Osteocyte (in vitro differentiated cells): ENCODE measurements at regions not wholly inside any gene's neighbourhood (a gene's known extent, or its start where the extent isn't known, plus 50 kb on each side); places are given as distances from the start of the nearest gene placed in this dataset.

Source experiments
- DNase-seq: peaks from one replicate; pipeline ENCODE4 v3.0.0; 2021; ENCODE audit warnings: mixed read lengths; ENCODE audit not compliant: unreplicated experiment; ENCODE audit errors: extremely low spot score
- H3K27ac Mint-ChIP-seq: one replicate; pipeline ENCODE4 v1.8.0; 2021; ENCODE audit warnings: mild to moderate bottlenecking, mixed read lengths; ENCODE audit not compliant: unreplicated experiment
- H3K27me3 Mint-ChIP-seq: one replicate; pipeline ENCODE4 v1.8.0; 2021; ENCODE audit warnings: mixed read lengths; ENCODE audit not compliant: unreplicated experiment
- H3K36me3 Mint-ChIP-seq: one replicate; pipeline ENCODE4 v1.8.0; 2021; ENCODE audit warnings: mixed read lengths; ENCODE audit not compliant: unreplicated experiment
- H3K4me1 Mint-ChIP-seq: one replicate; pipeline ENCODE4 v1.8.0; 2021; ENCODE audit warnings: mixed read lengths; ENCODE audit not compliant: unreplicated experiment
- H3K4me3 Mint-ChIP-seq: one replicate; pipeline ENCODE4 v1.8.0; 2021; ENCODE audit warnings: mild to moderate bottlenecking, moderate library complexity, mixed read lengths; ENCODE audit not compliant: unreplicated experiment
- H3K9me3 Mint-ChIP-seq: one replicate; pipeline ENCODE4 v1.8.0; 2021; ENCODE audit warnings: mixed read lengths; ENCODE audit not compliant: unreplicated experiment
- TF ChIP-seq, protein P1 (sequence below): fragments of 200-600 bp; sonication (generic); IDR thresholded peaks from 2 replicates; pipeline ENCODE4 v1.5.0; 2021; ENCODE audit warnings: antibody characterized with exemption, mild to moderate bottlenecking, moderate library complexity

DNA sequence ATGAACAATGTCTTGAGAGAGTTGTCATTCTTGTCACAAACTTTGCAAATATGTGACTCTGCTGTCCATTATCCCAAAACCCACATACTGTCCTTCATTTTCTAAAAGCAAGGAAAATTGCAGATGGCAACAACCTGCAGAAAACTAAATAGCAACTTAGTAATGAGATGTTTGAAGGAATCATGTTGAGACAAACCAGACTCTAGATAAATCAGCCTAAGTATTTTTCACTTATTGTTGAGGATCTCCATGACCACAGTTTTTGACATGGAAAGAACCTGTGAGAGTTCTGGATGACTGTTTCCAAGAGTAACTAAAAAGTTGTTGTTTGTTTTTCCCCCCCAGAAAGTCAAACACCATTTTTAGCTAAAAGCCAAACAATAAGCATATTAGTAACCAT, 535.2 kb upstream of the ZNF608 start:
- Mint-ChIP-seq H3K4me1 (peaks cover 35% of the 10 kb centered on the region), H3K27ac (no peak overlapping the region), H3K36me3 (no peaks in the 10 kb centered on the region), H3K9me3 (peaks cover 4% of the 10 kb centered on the region), H3K4me3 (no peak overlapping the region), H3K27me3 (no peaks in the 10 kb centered on the region)
- no peak for DNase-seq
- TF ChIP-seq, protein P1, sequence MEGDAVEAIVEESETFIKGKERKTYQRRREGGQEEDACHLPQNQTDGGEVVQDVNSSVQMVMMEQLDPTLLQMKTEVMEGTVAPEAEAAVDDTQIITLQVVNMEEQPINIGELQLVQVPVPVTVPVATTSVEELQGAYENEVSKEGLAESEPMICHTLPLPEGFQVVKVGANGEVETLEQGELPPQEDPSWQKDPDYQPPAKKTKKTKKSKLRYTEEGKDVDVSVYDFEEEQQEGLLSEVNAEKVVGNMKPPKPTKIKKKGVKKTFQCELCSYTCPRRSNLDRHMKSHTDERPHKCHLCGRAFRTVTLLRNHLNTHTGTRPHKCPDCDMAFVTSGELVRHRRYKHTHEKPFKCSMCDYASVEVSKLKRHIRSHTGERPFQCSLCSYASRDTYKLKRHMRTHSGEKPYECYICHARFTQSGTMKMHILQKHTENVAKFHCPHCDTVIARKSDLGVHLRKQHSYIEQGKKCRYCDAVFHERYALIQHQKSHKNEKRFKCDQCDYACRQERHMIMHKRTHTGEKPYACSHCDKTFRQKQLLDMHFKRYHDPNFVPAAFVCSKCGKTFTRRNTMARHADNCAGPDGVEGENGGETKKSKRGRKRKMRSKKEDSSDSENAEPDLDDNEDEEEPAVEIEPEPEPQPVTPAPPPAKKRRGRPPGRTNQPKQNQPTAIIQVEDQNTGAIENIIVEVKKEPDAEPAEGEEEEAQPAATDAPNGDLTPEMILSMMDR, result no peak

DNA sequence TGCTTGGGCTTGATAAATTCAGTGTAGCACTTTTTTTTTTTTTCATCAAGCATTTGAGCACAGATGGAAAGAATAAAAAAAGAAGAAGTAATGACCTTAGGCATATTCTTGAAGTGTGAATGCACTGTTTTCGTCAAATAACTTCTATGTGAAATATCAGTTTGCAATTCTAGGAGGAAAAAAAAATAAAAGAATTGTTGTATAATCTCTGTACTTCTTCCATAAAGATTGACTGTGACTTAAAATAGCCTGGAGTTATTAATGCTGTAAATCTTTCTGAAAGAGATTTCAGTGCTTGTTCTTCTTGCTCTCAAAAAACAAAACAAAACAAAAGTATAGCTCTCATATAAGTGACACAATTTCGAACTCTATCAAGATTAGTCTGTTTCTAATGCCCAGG, 536.9 kb upstream of the ZNF608 start:
- Mint-ChIP-seq H3K27me3 (no peaks in the 10 kb centered on the region), H3K9me3 (no peaks in the 10 kb centered on the region), H3K36me3 (no peaks in the 10 kb centered on the region), H3K4me1 (peaks cover 23% of the 10 kb centered on the region), H3K27ac (peak overlapping the region; percentile 68), H3K4me3 (peak overlapping the region; percentile 16)
- TF ChIP-seq, protein P1, result no peak
- DNase-seq, result no peak

DNA sequence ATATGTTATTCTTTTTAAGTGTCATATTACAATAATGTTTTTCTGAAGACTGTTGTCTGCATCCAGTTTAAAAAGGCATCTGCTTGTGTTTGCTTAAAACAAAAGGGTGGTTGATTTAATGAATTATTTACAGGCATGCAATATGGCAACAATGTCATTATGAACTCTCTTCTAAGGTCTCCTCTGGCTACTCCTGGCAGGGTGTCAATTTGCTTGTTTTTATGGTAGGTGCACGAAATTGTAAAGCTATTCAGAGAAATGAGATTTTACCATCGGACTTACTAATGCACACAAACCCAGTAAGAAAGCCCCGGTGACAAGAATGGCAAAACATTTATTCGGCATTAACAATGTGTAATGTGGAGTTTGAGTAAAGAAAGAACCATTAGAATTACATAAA, 539.8 kb upstream of the ZNF608 start:
- H3K4me1 Mint-ChIP-seq, result peaks cover 34% of the 10 kb centered on the region
- no peak overlapping the region for H3K4me3 Mint-ChIP-seq
- H3K27me3 Mint-ChIP-seq, result no peaks in the 10 kb centered on the region
- TF ChIP-seq, protein P1, result no peak
- no peaks in the 10 kb centered on the region for H3K36me3 Mint-ChIP-seq
- H3K27ac Mint-ChIP-seq, result no peak overlapping the region
- H3K9me3 Mint-ChIP-seq, result no peaks in the 10 kb centered on the region
- DNase-seq, result no peak

DNA sequence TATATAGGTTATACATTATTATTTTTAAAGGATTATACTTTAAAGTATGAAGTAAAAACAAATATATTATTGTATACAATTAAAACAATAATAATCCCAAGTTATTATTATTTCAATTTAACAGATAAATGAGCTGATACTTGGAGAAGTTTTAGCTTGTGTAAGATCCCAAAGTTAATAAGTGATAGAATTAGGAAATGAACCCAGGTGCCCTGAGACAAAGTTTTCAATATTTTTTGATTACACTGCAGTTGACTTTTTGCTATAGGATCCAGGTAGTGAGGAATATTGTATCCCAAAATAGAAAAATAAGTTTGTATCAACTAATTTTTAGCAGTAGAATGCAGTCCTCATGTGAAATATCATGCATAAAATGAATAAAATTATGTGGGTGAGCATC, 543.2 kb upstream of the ZNF608 start:
- no peak for DNase-seq
- no peaks in the 10 kb centered on the region for H3K27me3 Mint-ChIP-seq
- TF ChIP-seq, protein P1, result no peak
- H3K4me1 Mint-ChIP-seq, result peaks cover 32% of the 10 kb centered on the region
- no peak overlapping the region for H3K27ac Mint-ChIP-seq
- no peak overlapping the region for H3K4me3 Mint-ChIP-seq
- H3K36me3 Mint-ChIP-seq, result no peaks in the 10 kb centered on the region
- H3K9me3 Mint-ChIP-seq, result no peaks in the 10 kb centered on the region

DNA sequence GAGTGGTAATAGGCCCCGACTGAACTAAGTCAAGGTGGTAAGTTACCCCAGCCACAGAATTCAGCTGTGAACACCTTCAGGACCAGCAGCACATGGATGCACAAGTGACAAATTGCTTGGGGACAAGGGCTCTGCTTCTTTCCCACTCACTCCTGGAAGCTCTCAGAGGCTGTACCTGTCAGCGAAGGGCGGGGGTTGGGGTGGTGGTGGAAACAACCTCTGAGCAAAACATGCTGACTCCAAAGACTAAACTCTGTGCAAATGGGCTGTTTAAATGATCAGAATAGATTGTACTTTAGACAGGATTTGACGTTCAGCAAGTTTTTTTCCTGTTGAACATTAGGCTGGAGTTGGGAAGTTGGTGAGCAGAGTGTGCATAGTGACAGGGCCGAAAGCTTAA, 544.5 kb upstream of the ZNF608 start:
- H3K4me3 Mint-ChIP-seq, result no peak overlapping the region
- no peak for DNase-seq
- peaks cover 44% of the 10 kb centered on the region for H3K4me1 Mint-ChIP-seq
- no peaks in the 10 kb centered on the region for H3K9me3 Mint-ChIP-seq
- TF ChIP-seq, protein P1, result no peak
- H3K27ac Mint-ChIP-seq, result peak overlapping the region; percentile 47
- H3K27me3 Mint-ChIP-seq, result no peaks in the 10 kb centered on the region
- no peaks in the 10 kb centered on the region for H3K36me3 Mint-ChIP-seq
